HG03442 (cell line): ENCODE measurements at regions not wholly inside any gene's neighbourhood (a gene's known extent, or its start where the extent isn't known, plus 50 kb on each side); places are given as distances from the start of the nearest gene placed in this dataset.

Experiments
- ATAC-seq: cut with Tn5 transposase; IDR thresholded peaks from one replicate; pipeline ENCODE4 v1.9.1; 2021; ENCODE audit warnings: mild to moderate bottlenecking, moderate library complexity; ENCODE audit not compliant: unreplicated experiment

DNA sequence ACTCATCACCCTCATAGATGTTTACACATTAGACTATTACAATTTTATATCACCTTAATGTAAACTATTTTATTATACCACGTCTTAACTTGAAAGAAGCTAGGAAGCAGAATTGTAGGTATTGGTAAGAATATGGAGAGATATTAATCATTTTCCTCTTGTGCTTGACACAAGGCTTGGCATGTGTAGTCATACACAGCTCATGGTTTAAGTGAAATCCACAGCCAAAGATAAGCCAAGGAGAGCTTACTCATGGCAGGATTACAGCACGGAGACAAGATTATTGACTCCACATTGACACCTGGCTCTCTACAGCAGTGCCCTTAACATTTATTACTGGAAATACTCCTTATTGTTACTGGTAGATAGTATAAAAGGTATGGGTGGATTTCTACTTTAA is 68.4 kb upstream of the ADGRL4 start:
- no peak for ATAC-seq

- ATAC-seq = no peak
Observed at GRCh38 chr1:79069828-79070227, 63.3 kb upstream of the ADGRL4 start.

DNA sequence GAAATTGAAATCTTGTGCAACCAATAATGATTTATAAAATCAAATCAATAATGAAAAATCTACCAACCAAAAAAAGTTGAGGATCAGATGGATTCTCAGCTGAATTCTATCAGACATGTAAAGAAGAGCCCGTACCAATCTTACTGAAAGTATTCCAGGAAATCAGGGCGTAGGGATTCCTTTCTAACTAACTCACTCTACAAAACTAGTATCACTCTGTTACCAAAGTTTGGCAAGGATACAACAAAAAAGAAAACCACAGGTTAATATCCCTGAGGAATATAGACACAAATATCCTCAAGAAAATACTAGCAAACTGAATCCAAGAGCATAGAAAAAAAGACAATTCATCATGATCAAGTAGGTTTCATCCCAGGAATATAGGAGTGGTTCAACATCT is 52.8 kb upstream of the ADGRL4 start:
- no peak for ATAC-seq
